Ascending aorta (tissue), 2 donors: ENCODE measurements at regions not wholly inside any gene's neighbourhood (a gene's known extent, or its start where the extent isn't known, plus 50 kb on each side); places are given as distances from the start of the nearest gene placed in this dataset.
"Not testable (repeated sequence)": the region's sequence is repeated elsewhere in the genome, so short reads cannot be mapped to it uniquely, and the experiment has no call there.

Experiments
- DNase-seq, 2 donors: peaks; one replicate each; pipeline ENCODE4 v3.0.0-alpha.2; 2019; ENCODE audit warnings: low spot score in 2 of 2
- H3K27ac ChIP-seq, 2 donors: fragments of 200-600 bp; sonication (generic); one replicate each; pipeline ENCODE4 v1.5.1; 2016 to 2017; ENCODE audit warnings: mild to moderate bottlenecking in 1 of 2
- H3K27me3 ChIP-seq: fragments of 200-600 bp; sonication (generic); one replicate; pipeline ENCODE4 v1.5.1; 2017
- H3K36me3 ChIP-seq, 2 donors: fragments of 200-600 bp; sonication (generic); one replicate each; pipeline ENCODE4 v1.5.1; 2016
- H3K4me1 ChIP-seq, 2 donors: fragments of 200-600 bp; sonication (generic); one replicate each; pipeline ENCODE4 v1.5.1; 2016 to 2017; ENCODE audit warnings: mild to moderate bottlenecking in 1 of 2
- H3K4me3 ChIP-seq, 2 donors: fragments of 200-600 bp; sonication (generic); one replicate each; pipeline ENCODE4 v1.5.1; 2016 to 2017; ENCODE audit warnings: mild to moderate bottlenecking in 1 of 2
- H3K9me3 ChIP-seq, 2 donors: fragments of 200-600 bp; sonication (generic); one replicate each; pipeline ENCODE4 v1.5.1; 2016
- CTCF ChIP-seq, 3 experiments: fragments of 200-600 bp in 2 of 3; fragments of 450-650 bp in 1 of 3; sonication (generic) in 2 of 3; IDR thresholded peaks; one replicate each; pipeline ENCODE4 v1.5.1; 2016 to 2019; ENCODE audit warnings: antibody characterized with exemption in 3 of 3, mild to moderate bottlenecking in 1 of 3, moderate library complexity in 1 of 3
- intact Hi-C: fragments of 100-400 bp; cut with DNase I; formaldehyde crosslinking; loops from one replicate; pipeline ENCODE4 v1.15.1; 2023

GRCh38 chr11:24407733-24408132 lies 89.1 kb upstream of the LUZP2 start:
- H3K27ac ChIP-seq: no peak overlapping the region
- no peaks in the 10 kb centered on the region for H3K36me3 ChIP-seq
- H3K4me1 ChIP-seq: no peaks in the 10 kb centered on the region
- no peaks in the 10 kb centered on the region for H3K27me3 ChIP-seq
- intact Hi-C loops: no loop called here
- no peak for DNase-seq
- H3K4me3 ChIP-seq: no peak overlapping the region
- no peak for TF ChIP-seq CTCF (IDR thresholded peaks at IDR 0.05)
- no peaks in the 10 kb centered on the region for H3K9me3 ChIP-seq

- H3K4me3 ChIP-seq: no peak overlapping the region
- H3K4me1 ChIP-seq: no peaks in the 10 kb centered on the region
- TF ChIP-seq CTCF (IDR thresholded peaks at IDR 0.05): no peak
- no peak for DNase-seq
- intact Hi-C loops: no loop called here
- no peaks in the 10 kb centered on the region for H3K27me3 ChIP-seq
- H3K9me3 ChIP-seq: no peaks in the 10 kb centered on the region
- H3K27ac ChIP-seq: no peak overlapping the region
- no peaks in the 10 kb centered on the region for H3K36me3 ChIP-seq
These were observed 88.7 kb upstream of the LUZP2 start for GRCh38 chr11:24408202-24408601.

- intact Hi-C loops: no loop called here
- Histone ChIP-seq H3K36me3 (no peaks in the 10 kb centered on the region), H3K4me3 (no peak overlapping the region), H3K27ac (no peak overlapping the region), H3K9me3 (no peaks in the 10 kb centered on the region), H3K27me3 (no peaks in the 10 kb centered on the region), H3K4me1 (no peaks in the 10 kb centered on the region)
- no peak for DNase-seq
- no peak for TF ChIP-seq CTCF (IDR thresholded peaks at IDR 0.05)
These were observed 85.1 kb upstream of the LUZP2 start for GRCh38 chr11:24411791-24412190.

GRCh38 chr11:24412722-24413121 lies 84.1 kb upstream of the LUZP2 start:
- Histone ChIP-seq H3K36me3 (no peaks in the 10 kb centered on the region), H3K4me3 (no peak overlapping the region), H3K9me3 (no peaks in the 10 kb centered on the region), H3K27me3 (no peaks in the 10 kb centered on the region), H3K27ac (no peak overlapping the region), H3K4me1 (no peaks in the 10 kb centered on the region)
- intact Hi-C loops: no loop called here
- no peak for TF ChIP-seq CTCF (IDR thresholded peaks at IDR 0.05)
- DNase-seq: no peak

GRCh38 chr11:24413391-24413790 lies 83.5 kb upstream of the LUZP2 start:
- DNase-seq: no peak
- Histone ChIP-seq H3K4me3 (no peak overlapping the region), H3K9me3 (no peaks in the 10 kb centered on the region), H3K36me3 (no peaks in the 10 kb centered on the region), H3K27ac (no peak overlapping the region), H3K4me1 (no peaks in the 10 kb centered on the region), H3K27me3 (no peaks in the 10 kb centered on the region)
- intact Hi-C loops: no loop called here
- no peak for TF ChIP-seq CTCF (IDR thresholded peaks at IDR 0.05)

GRCh38 chr11:24415955-24416636 lies 80.8 kb upstream of the LUZP2 start:
- DNase-seq, H3K4me1 ChIP-seq, H3K27me3 ChIP-seq, H3K27ac ChIP-seq, intact Hi-C loops, H3K4me3 ChIP-seq, H3K9me3 ChIP-seq, H3K36me3 ChIP-seq: not testable (repeated sequence)
